Tibial nerve (tissue), 3 donors: ENCODE measurements at regions not wholly inside any gene's neighbourhood (a gene's known extent, or its start where the extent isn't known, plus 50 kb on each side); places are given as distances from the start of the nearest gene placed in this dataset.

Experiments used
- POLR2A ChIP-seq, 2 donors: fragments of 450-650 bp; IDR thresholded peaks; one replicate each; pipeline ENCODE4 v1.6.1; 2017; ENCODE audit warnings: antibody characterized with exemption in 2 of 2, mild to moderate bottlenecking in 2 of 2, moderate library complexity in 2 of 2
- TF ChIP-seq, protein P1 (sequence below), 5 experiments: fragments of 200-600 bp in 3 of 5; fragments of 450-650 bp in 2 of 5; sonication (generic) in 3 of 5; IDR thresholded peaks; one replicate each; pipeline ENCODE4 v1.5.1; 2016 to 2019; ENCODE audit warnings: antibody characterized with exemption in 5 of 5, mild to moderate bottlenecking in 3 of 5, moderate library complexity in 2 of 5

DNA sequence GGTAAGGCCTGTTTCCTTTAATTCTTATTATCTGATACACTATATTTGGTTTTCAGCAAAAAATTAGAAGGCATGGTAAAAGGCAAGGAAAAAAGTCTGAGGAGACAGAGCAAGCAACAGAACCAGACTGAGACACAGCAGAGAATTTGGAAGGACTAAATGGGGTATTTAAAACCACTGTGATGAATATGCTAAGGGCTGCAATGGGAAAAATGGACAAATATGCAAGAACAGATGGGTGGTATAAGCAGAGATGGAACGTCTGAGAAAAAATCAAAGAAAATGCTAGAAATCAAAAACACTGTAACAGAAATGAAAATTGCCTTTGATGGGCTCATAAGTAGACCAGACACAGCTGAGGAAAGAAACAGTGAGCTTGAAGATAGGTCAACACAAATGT is 50.8 kb upstream of the NSMCE3 start:
- TF ChIP-seq POLR2A (IDR thresholded peaks at IDR 0.05) = no peak
- TF ChIP-seq, protein P1, sequence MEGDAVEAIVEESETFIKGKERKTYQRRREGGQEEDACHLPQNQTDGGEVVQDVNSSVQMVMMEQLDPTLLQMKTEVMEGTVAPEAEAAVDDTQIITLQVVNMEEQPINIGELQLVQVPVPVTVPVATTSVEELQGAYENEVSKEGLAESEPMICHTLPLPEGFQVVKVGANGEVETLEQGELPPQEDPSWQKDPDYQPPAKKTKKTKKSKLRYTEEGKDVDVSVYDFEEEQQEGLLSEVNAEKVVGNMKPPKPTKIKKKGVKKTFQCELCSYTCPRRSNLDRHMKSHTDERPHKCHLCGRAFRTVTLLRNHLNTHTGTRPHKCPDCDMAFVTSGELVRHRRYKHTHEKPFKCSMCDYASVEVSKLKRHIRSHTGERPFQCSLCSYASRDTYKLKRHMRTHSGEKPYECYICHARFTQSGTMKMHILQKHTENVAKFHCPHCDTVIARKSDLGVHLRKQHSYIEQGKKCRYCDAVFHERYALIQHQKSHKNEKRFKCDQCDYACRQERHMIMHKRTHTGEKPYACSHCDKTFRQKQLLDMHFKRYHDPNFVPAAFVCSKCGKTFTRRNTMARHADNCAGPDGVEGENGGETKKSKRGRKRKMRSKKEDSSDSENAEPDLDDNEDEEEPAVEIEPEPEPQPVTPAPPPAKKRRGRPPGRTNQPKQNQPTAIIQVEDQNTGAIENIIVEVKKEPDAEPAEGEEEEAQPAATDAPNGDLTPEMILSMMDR (IDR thresholded peaks at IDR 0.05) = no peak
